GM12878 (cell line): ENCODE measurements at regions not wholly inside any gene's neighbourhood (a gene's known extent, or its start where the extent isn't known, plus 50 kb on each side); places are given as distances from the start of the nearest gene placed in this dataset.

ENCODE experiments used
- ATAC-seq: fragments of 200-7000 bp; cut with Tn5 transposase; 3 replicates; pipeline ENCODE4 v1.9.1; 2020; ENCODE audit warnings: mild to moderate bottlenecking, moderate library complexity
- BruUV-seq: library from RNA; stranded (reverse); fragments of 400-500 nt; replicated peaks from 2 replicates; lab custom pipeline; 2021; lab: Mats Ljungman, UMichigan
- CTCF ChIA-PET: fragments of 300-600 bp; sonication (Branson Sonifier 250); formaldehyde crosslinking; extraction: SDS; loops from one replicate; lab custom pipeline; 2021; ENCODE audit warnings: inconsistent platforms; lab: Yijun Ruan, JAX
- POLR2A ChIA-PET: fragments of 350-600 bp; formaldehyde crosslinking; extraction: SDS; loops from one replicate; lab custom pipeline; 2021; ENCODE audit warnings: inconsistent platforms; lab: Charles Lee
- RAD21 ChIA-PET: fragments of 300-600 bp; sonication (Branson Sonifier 250); formaldehyde crosslinking; loops from one replicate; lab custom pipeline; 2023; ENCODE audit warnings: antibody characterized with exemption; ENCODE audit not compliant: unreplicated experiment; lab: Charles Lee
- SMC1A ChIA-PET: fragments of 300-600 bp; sonication (Branson Sonifier 250); formaldehyde crosslinking; loops from one replicate; lab custom pipeline; 2023; ENCODE audit not compliant: unreplicated experiment, uncharacterized antibody; lab: Charles Lee
- DNase-seq: peaks from one replicate; pipeline ENCODE4 v3.0.0-alpha.2; 2011; ENCODE audit warnings: low read depth, low spot score
- FAIRE-seq: peaks from 3 replicates; lab custom pipeline; 2011; peaks lifted over from hg19 to GRCh38; lab: Jason Lieb, UNC
- H2AFZ ChIP-seq: 2 replicates; pipeline ENCODE4 v1.6.0; 2011; ENCODE audit warnings: low read depth, low read length, control low read depth; ENCODE audit not compliant: control insufficient read depth
- H3K27ac ChIP-seq: 2 replicates; pipeline ENCODE4 v1.5.1; 2011; ENCODE audit warnings: control low read depth; ENCODE audit not compliant: control insufficient read depth, insufficient read depth
- H3K27me3 ChIP-seq, 2 experiments: replicated peaks in 1 of 2; 2 replicates each; pipeline versions ENCODE4 v1.6.0 to v1.6.1; 2011; ENCODE audit warnings: low read length in 1 of 2; ENCODE audit not compliant: control insufficient read depth in 2 of 2, insufficient read depth in 2 of 2
- H3K36me3 ChIP-seq, 2 experiments: 2 replicates each; pipeline ENCODE4 v1.5.1; 2011; ENCODE audit warnings: low read length in 1 of 2; ENCODE audit not compliant: control insufficient read depth in 2 of 2, insufficient read depth in 2 of 2
- H3K4me1 ChIP-seq: 2 replicates; pipeline ENCODE4 v1.6.1; 2011; ENCODE audit warnings: mild to moderate bottlenecking, low read length, moderate library complexity, mixed read lengths; ENCODE audit not compliant: control insufficient read depth, insufficient read depth
- H3K4me2 ChIP-seq: 2 replicates; pipeline ENCODE4 v1.6.0; 2011; ENCODE audit warnings: control low read depth; ENCODE audit not compliant: control insufficient read depth, insufficient read depth
- H3K4me3 ChIP-seq: fragments of 200-600 bp; sonication (generic); 2 replicates; pipeline ENCODE4 v1.5.1; 2016
- H3K79me2 ChIP-seq: 2 replicates; pipeline ENCODE4 v1.6.0; 2011; ENCODE audit warnings: low read length; ENCODE audit not compliant: control insufficient read depth, insufficient read depth
- H3K9ac ChIP-seq: 2 replicates; pipeline ENCODE4 v1.8.0; 2011; ENCODE audit warnings: low read length, control low read depth, mixed read lengths; ENCODE audit not compliant: control insufficient read depth, insufficient read depth
- H3K9me3 ChIP-seq: replicated peaks from 3 replicates; pipeline ENCODE4 v1.5.1; 2011; ENCODE audit warnings: mild to moderate bottlenecking, low read length; ENCODE audit not compliant: control insufficient read depth, insufficient read depth
- H4K20me1 ChIP-seq: 2 replicates; pipeline ENCODE4 v1.6.0; 2011; ENCODE audit not compliant: control insufficient read depth, insufficient read depth
- CEBPZ ChIP-seq: fragments of 150-350 bp; IDR thresholded peaks from 2 replicates; pipeline ENCODE4 v1.6.1; 2016; ENCODE audit warnings: low read depth, low read length
- CTCF ChIP-seq, 3 experiments: IDR thresholded peaks in 2 of 3; conservative IDR thresholded peaks in 1 of 3; 2 replicates each; pipeline ENCODE4 v1.5.1; 2011; ENCODE audit warnings: low read depth in 3 of 3, low read length in 3 of 3, mild to moderate bottlenecking in 3 of 3, control low read depth in 2 of 3, moderate library complexity in 2 of 3, inconsistent platforms in 1 of 3, mixed read lengths in 1 of 3; ENCODE audit not compliant: control insufficient read depth in 2 of 3, insufficient read depth in 1 of 3; ENCODE audit errors: extremely low read depth in 1 of 3
- JUNB ChIP-seq: IDR thresholded peaks from 2 replicates; pipeline ENCODE4 v1.6.1; 2016; ENCODE audit warnings: antibody characterized with exemption, mild to moderate bottlenecking
- NFYB ChIP-seq: IDR thresholded peaks from 2 replicates; pipeline ENCODE4 v1.6.1; 2011; ENCODE audit warnings: low read depth, mild to moderate bottlenecking, low read length, improper control_type of control experiment, moderate library complexity; ENCODE audit not compliant: insufficient read depth
- PML ChIP-seq: IDR thresholded peaks from 2 replicates; pipeline ENCODE4 v1.6.1; 2012; ENCODE audit warnings: low read length, inconsistent platforms
- RBBP5 ChIP-seq: fragments of 200-600 bp; sonication (generic); conservative IDR thresholded peaks from 2 replicates; pipeline ENCODE4 v1.6.1; 2016
- SMC3 ChIP-seq: IDR thresholded peaks from 2 replicates; pipeline ENCODE4 v1.6.1; 2011; ENCODE audit warnings: low read length, improper control_type of control experiment, borderline replicate concordance
- SPI1 ChIP-seq: IDR thresholded peaks from 2 replicates; pipeline ENCODE4 v1.6.1; 2011; ENCODE audit warnings: low read depth, mild to moderate bottlenecking, low read length, moderate library complexity, borderline replicate concordance; ENCODE audit not compliant: insufficient read depth
- SREBF1 ChIP-seq: IDR thresholded peaks from 2 replicates; pipeline ENCODE4 v1.6.1; 2012; ENCODE audit warnings: mild to moderate bottlenecking, low read length
- STAT3 ChIP-seq: IDR thresholded peaks from 2 replicates; pipeline ENCODE4 v1.6.1; 2011; ENCODE audit warnings: low read depth, low read length, improper control_type of control experiment
- ZSCAN29 ChIP-seq: fragments of 450-650 bp; IDR thresholded peaks from 2 replicates; pipeline ENCODE4 v1.6.1; 2017; ENCODE audit warnings: mild to moderate bottlenecking, moderate library complexity
- in situ Hi-C: fragments of 300-500 bp; cut with MboI; formaldehyde crosslinking; loops from 9 replicates; pipeline ENCODE4 v1.14.3; 2018; ENCODE audit warnings: mixed read lengths
- intact Hi-C: fragments of 100-400 bp; cut with micrococcal nuclease; formaldehyde crosslinking; loops from one replicate; pipeline ENCODE4 v1.14.2; 2022; ENCODE audit not compliant: unreplicated experiment

- Histone ChIP-seq H4K20me1 (no peaks in the 10 kb centered on the region), H3K4me1 (no peaks in the 10 kb centered on the region), H3K27me3 (no peaks in the 10 kb centered on the region)
- in situ Hi-C loops = no loop called here
- FAIRE-seq (no peak), ATAC-seq (no peak)
- TF ChIP-seq SREBF1 = no peak
- TF ChIP-seq SPI1 = no peak
- TF ChIP-seq ZSCAN29 = no peak
- no peak for TF ChIP-seq STAT3
- TF ChIP-seq SMC3 = no peak
- TF ChIP-seq NFYB = no peak
- no peak for TF ChIP-seq PML
- TF ChIP-seq RBBP5 = no peak
- TF ChIP-seq JUNB = no peak
- TF ChIP-seq CEBPZ = no peak
- TF ChIP-seq CTCF (IDR thresholded peaks at IDR 0.05 in 2 of 3, conservative IDR thresholded peaks at IDR 0.05 in 1 of 3; ENCODE audit: control insufficient read depth in 2 of 3, extremely low read depth in 1 of 3, insufficient read depth in 1 of 3, low read depth in 3 of 3, low read length in 3 of 3) = no peak
- TF ChIP-seq, all 136 proteins: peak for 0
- Histone ChIP-seq H3K4me3 (no peak overlapping the region), H3K79me2 (no peaks in the 10 kb centered on the region), H2AFZ (no peak overlapping the region), H3K9me3 (no peaks in the 10 kb centered on the region), H3K4me2 (no peak overlapping the region), H3K9ac (no peak overlapping the region), H3K36me3 (no peaks in the 10 kb centered on the region), H3K27ac (no peak overlapping the region)
- POLR2A ChIA-PET = no interaction called here
- SMC1A ChIA-PET = no interaction called here
- RAD21 ChIA-PET = no interaction called here
- no TSS peak for BruUV-seq
- CTCF ChIA-PET = no interaction called here
- intact Hi-C loops = no loop called here
- no peak for DNase-seq
Measured at GRCh38 chr5:58266402-58266801, 193.5 kb downstream of the PLK2 start.
